ENCODE measurements at regions not wholly inside any gene's neighbourhood (a gene's known extent, or its start where the extent isn't known, plus 50 kb on each side); places are given as distances from the start of the nearest gene placed in this dataset.

- no peak for TF ChIP-seq CTCF (IDR thresholded peaks at IDR 0.05)
- TF ChIP-seq POLR2A (IDR thresholded peaks at IDR 0.05): no peak
Measured at GRCh38 chr12:74959657-74960056, 250.0 kb downstream of the KCNC2 start.

All from testis (tissue), 2 donors.